T-helper 1 cell (primary cell): ENCODE measurements at regions not wholly inside any gene's neighbourhood (a gene's known extent, or its start where the extent isn't known, plus 50 kb on each side); places are given as distances from the start of the nearest gene placed in this dataset.

Source experiments
- DNase-seq, 5 donors: peaks; one replicate each; pipeline ENCODE4 v3.0.0-alpha.2; 2012 to 2020

DNA sequence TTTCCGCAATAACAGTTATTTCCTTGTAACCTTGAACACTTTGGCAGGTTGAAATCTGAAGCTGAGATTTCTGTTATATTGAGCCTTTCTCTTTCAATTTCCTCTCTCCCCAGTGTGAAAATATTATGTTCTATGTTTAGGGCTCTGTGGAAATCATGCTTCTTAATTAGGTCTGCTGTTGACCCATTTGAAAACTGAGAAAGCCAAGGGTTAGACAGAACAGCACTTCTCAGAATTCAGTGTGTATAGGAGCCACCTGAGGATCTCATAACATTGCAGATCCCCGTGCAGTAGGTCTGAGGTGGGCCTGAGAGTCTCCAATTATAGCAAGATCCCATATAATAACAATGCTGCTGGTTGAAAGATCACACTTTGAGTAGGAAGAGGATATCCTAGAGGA, 230.2 kb upstream of the NT5C1B start:
- no peak for DNase-seq

DNA sequence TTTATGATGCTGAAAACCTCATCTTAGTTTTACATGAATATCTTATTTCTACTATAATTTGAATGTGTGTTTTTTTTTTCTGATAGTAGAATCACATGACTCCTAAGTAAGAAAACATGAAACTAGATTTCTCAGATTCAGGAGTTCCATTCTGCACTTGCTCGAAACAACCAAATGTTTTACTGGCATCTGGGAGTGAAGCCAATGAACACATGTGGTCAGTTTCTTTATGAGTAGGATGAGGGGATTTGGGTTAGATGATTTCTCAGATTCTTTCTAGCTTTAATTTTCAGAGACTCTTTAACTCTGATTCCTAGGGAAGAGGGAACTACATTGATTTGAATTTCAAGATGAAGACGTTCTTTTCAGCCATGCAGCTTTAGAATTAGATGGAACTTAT, 225.0 kb upstream of the NT5C1B start:
- no peak for DNase-seq

GRCh38 chr2:18804536-18804935, 215.2 kb upstream of the NT5C1B start:
- DNase-seq, result no peak

GRCh38 chr2:18803141-18803939, 214.0 kb upstream of the NT5C1B start:
- no peak for DNase-seq

GRCh38 chr2:18800240-18800971, 211.0 kb upstream of the NT5C1B start:
- DNase-seq, result no peak

DNA sequence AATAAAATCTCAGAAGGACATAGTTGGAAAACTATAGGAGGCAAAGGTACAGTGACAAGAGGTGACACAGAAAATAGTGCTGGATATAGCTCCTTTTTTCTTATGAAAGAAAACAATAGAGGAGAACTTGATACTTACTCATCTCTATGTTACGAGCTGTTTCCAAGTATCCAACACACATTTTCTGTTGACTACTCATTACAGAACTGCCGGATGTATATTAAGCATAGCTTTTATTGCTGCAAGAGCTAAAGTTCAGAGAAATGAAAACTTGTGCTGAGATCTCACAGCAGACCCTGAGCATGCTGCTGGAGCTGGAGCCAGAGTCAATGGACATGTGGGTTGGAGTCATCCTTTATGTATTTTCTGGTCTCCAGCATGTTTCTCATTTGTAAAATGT, 210.0 kb upstream of the NT5C1B start:
- no peak for DNase-seq

DNA sequence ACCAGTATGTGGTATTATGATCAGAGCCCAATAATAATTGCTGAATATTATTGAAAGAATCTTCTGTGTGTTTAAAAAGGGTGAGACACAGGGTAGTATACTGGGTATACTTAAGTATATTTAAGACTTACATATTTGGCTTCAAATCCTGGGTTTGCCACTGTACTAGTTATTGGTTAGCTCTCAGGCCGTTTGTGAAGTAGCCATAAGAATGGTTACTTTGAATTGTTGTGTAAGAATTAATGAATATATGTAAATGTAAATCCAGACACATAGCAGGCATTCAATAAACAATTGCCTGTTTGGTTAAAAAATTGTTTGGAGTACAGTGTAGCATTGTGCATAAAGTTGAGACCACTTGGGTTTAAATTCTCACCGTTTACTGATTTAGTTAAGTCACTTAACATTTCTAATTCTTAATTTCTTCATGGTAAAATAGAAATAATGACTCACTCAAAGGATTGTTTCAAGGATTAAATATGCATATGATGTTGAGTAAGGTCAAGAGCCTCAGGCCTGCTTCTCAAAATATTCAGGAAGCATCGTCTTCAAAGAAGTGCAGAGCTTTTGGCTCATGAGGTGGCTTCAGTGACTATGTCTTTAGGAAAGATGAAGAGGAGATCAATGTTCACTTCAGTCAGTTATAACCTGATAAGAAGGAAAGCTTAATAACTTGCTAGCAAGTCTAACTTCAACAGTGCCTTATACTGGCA, 207.9 kb upstream of the NT5C1B start:
- DNase-seq, result no peak

DNA sequence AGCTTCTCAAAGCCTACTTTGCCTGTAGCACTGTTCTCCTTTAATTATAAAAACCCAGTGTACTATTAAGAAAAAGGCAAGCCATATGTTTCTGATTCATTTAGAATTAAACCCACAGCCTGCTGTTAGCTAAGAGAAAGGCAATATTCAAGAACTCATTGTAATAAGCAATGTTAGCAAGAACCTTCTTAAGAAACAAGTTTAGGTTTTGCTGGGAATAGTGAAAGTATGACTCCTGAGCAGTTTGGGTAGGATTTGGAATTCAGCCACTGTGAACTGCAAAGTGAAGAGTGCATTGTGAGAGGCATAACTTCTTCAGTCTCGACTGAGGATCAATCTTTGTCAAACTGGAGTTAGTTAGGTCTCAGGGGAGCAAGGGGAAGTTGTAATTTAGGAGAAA, 206.5 kb upstream of the NT5C1B start:
- no peak for DNase-seq

DNA sequence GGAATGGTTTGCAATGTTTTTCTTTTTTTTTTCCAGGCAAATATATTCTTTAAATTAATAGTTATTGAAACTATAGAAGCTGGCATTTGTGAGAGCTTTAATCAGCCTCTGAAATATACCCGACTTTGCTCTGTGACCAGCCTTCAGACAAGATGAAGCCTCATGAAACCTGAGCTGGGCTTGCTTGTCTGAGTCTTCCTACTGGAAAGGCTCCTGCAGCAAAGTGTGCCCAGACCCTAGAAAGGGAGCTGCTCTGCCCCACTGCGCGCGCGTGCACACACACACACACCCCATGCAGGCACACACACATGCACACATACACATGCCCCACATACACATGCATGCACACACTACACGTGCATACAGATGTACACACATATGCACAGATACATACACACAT, 203.3 kb upstream of the NT5C1B start:
- DNase-seq, result no peak

- DNase-seq, result no peak
Observed at GRCh38 chr2:18792226-18792629, 202.9 kb upstream of the NT5C1B start.

DNA sequence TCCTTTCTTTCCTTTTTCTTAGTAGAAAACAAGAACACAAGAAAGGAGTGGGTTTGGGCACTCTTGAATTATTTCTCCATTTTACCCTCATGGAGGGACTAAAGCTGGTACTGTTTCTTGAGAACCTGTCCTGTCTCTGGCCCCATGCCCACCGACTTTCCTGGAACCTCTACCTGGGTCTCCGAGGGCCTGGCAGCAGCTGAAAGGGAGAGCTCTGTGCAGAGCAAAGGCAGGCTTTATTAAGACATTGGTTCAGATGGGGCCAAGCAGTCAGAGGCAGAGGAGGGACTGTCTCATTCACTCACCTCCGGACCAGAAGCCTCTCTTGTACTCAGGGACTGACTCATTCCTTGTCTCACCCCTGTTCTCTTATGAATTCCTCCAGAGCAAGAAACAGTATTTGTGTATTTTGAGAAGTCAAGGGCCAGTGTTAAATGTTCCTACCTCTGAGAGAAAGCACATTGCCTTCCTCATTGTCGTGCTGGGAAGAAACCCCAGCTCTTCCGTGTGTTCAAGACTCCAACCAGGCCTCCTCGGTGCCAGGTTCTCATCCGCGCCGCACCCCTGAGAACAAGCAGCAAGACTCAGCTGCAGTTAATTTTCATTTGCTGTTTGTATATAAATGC, 201.9 kb upstream of the NT5C1B start:
- no peak for DNase-seq

GRCh38 chr2:18790509-18791171, 201.3 kb upstream of the NT5C1B start:
- DNase-seq, result no peak

DNA sequence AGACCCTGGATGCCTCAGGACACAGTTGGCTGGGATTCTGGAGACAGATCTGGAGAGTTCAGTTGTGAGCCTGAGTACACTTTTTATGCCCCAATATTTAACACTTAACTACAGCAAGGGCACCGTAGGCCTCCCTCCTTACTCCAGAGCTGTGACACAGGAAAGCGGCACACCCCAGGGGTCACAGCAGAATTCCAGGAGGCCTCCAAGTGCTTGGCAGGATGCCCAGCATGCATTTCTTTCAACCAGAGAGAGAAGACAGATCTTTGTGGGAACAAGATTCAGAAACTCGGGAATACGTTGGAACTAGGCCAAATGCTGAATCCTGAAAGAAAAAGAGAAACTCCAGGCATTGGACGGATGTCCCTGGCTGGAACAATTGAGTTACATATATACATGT, 199.2 kb upstream of the NT5C1B start:
- no peak for DNase-seq

DNA sequence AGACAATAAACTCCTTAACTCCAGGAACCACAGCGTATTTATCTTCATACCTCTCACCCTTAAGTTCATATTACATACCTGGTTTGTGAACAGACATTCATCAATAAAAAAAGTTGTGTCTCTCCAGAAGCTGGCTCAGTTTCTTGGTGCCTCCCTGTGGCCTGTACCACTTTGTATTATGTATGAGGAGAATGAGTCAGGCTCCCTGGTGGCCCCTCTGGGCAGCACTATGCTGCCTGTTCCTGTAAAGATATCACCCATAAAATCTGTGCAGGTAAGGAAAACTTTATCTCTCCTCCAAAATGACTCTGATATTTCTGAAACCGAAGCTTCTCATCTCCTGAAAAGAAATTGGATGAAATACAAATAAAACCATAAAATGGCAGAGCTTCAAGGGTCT, 198.4 kb upstream of the NT5C1B start:
- no peak for DNase-seq

GRCh38 chr2:18784245-18784644, 194.9 kb upstream of the NT5C1B start:
- no peak for DNase-seq

DNA sequence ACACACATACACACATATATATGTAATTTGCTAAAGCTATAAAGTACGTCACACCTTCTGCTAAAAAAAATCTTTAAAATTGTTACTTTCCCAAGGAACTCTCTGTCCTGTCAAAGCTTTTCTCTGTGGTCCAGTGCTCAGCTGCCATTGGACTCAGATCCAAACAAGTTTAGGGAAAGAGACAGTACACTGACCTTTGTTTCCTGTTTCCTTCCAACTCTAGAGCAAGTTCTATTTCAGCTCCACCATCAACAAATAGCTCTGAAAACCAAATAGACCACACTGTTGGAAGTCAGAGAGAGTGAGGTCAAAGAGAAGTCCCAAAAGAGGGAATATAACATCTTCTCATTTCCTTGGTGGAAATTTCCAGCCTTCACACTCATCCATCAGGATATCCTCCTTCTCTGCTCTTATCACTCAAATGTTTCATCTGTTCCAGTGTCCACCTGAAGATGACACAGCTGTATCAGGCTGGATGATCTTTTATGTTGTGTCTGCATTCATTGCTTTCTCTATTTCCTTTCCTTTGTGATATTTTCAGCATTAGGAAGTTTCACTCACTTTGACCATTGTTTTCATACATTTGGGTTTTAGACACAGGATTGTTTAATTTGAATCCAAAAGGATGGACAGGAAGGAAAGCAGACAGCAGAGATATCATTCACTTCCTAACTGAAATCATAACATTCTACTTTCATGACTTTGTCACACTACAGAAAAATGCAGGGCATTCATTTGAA, 192.3 kb upstream of the NT5C1B start:
- DNase-seq, result no peak

GRCh38 chr2:18777250-18777812, 188.0 kb upstream of the NT5C1B start:
- no peak for DNase-seq

GRCh38 chr2:18771212-18771611, 181.8 kb upstream of the NT5C1B start:
- DNase-seq, result no peak

GRCh38 chr2:18763338-18763737, 174.0 kb upstream of the NT5C1B start:
- no peak for DNase-seq

DNA sequence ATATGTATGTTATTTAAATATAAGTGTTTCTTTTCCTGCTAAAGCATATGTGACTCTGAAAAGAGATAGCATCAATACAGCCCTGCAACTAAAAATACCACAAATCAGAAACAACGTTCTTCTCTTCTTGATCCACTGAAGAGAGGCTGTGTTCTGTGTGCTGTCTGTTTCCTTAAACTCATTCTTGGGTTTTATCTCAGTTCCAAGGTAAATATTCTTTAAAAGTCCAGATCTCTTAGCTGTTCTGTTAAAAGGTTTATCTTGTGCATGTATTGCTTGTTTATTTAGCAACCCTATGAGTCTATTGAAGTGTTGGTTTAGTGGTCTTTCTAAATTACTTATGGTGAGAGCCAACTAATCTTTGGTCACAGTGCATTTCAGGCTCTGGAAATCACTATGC, 173.3 kb upstream of the NT5C1B start:
- no peak for DNase-seq

DNA sequence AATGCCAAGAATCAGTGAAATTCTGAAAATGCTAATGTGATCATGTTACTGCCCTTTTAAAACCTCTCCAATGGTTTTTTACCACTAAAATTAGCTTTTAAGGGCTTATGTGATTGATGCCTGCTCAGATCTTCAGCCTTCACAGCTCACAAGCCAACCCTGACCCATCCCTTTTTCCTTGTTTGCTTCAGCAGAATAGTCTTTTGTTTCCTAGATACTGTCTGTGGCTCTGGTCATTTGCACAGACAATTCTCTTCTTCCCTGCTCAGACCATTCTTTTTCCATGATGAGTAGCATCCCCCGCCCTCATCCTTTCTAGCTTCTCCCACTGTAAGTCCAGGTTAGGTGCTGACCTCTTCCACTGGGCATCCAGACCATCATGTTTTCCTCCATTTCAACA, 164.9 kb upstream of the NT5C1B start:
- no peak for DNase-seq

- no peak for DNase-seq
Observed at GRCh38 chr2:18753722-18754121, 164.4 kb upstream of the NT5C1B start.
